ENCODE measurements at regions not wholly inside any gene's neighbourhood (a gene's known extent, or its start where the extent isn't known, plus 50 kb on each side); places are given as distances from the start of the nearest gene placed in this dataset.

DNA sequence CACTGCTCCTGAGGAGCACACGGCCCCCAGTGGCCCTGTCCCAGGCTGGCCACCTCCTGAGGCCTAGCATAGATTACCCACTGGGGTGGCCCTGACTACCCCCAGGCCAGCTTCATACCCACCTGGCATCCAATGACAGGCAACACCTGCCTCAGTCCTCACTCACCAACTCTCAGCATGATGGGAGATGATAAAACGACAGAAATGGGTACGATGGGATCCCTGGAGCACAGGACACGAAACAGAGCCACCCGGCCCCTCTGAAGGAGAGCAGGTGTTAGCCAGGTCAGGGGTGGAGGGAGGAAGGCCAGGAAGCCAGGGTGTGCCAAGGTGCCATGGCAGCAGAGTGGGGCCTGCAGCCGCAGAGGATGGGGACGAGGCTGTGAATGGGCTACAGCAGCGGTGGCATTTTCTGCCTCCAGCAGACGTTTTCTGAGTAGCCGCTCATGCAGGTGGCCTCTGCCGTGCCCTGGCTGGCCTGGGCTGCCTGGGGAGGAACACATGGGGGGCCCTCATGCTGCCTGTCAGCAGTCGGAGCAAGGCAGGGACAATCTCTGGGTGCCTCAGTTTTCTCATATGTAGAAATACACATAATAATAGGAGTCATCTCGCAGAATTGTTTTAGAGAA, 50.2 kb upstream of the FGF3 start:
- POLR2A ChIA-PET, result no interaction called here
- no peak for TF ChIP-seq FOXA1 (IDR thresholded peaks at IDR 0.05)
- no peak for TF ChIP-seq BHLHE40 (IDR thresholded peaks at IDR 0.05; ENCODE audit: borderline replicate concordance)
- TF ChIP-seq ZNF384 (IDR thresholded peaks at IDR 0.05), result no peak
- TF ChIP-seq FOXM1 (IDR thresholded peaks at IDR 0.05; ENCODE audit: borderline replicate concordance), result no peak
- no peak for TF ChIP-seq NFRKB (IDR thresholded peaks at IDR 0.05)
- TF ChIP-seq ELF4 (IDR thresholded peaks at IDR 0.05), result no peak
- TF ChIP-seq L3MBTL2 (conservative IDR thresholded peaks at IDR 0.05), result no peak
- TF ChIP-seq TARDBP (IDR thresholded peaks at IDR 0.05), result no peak
- no peak for TF ChIP-seq SUZ12 (IDR thresholded peaks at IDR 0.05)
- TF ChIP-seq FOXK2 (IDR thresholded peaks at IDR 0.05), result no peak
- TF ChIP-seq LEF1 (IDR thresholded peaks at IDR 0.05; ENCODE audit: borderline replicate concordance), result no peak
- TF ChIP-seq, protein P1, sequence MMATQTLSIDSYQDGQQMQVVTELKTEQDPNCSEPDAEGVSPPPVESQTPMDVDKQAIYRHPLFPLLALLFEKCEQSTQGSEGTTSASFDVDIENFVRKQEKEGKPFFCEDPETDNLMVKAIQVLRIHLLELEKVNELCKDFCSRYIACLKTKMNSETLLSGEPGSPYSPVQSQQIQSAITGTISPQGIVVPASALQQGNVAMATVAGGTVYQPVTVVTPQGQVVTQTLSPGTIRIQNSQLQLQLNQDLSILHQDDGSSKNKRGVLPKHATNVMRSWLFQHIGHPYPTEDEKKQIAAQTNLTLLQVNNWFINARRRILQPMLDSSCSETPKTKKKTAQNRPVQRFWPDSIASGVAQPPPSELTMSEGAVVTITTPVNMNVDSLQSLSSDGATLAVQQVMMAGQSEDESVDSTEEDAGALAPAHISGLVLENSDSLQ (IDR thresholded peaks at IDR 0.05), result no peak
- DNase-seq (ENCODE audit: extremely low spot score), result no peak
- CTCF ChIA-PET, result interaction anchor here (1.7 kb wide), 1 partner anchor 13 kb away, joined by 5 read pairs; no protein-coding TSS in a partner anchor

DNA sequence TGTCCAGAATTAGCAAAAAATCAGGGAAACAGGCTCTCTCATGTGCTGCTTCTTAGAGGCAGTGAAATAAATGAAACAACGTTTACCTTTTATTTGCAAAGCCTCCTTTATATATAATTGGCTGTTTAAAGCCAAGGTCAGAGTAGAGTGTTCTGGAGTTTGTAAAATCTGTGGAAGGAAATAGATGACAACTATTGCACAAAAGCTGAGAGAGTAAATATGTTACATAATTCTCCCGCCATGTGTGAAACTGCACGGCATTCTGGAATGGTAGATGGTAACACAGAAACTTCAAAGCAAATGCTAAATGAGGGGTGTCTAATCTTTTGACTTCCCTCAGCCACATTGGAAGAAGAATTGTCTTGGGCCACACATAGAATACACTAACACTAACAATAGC, 51.5 kb upstream of the FGF3 start:
- TF ChIP-seq FOXK2 (IDR thresholded peaks at IDR 0.05), result no peak
- TF ChIP-seq SP1 (IDR thresholded peaks at IDR 0.05), result no peak
- no peak for TF ChIP-seq ELF4 (IDR thresholded peaks at IDR 0.05)
- TF ChIP-seq FOXA1 (IDR thresholded peaks at IDR 0.05), result no peak
- no peak for TF ChIP-seq ARNT (IDR thresholded peaks at IDR 0.05)
- TF ChIP-seq L3MBTL2 (conservative IDR thresholded peaks at IDR 0.05), result no peak
- TF ChIP-seq CTBP1 (IDR thresholded peaks at IDR 0.05; ENCODE audit: borderline replicate concordance), result no peak
- TF ChIP-seq BHLHE40 (IDR thresholded peaks at IDR 0.05; ENCODE audit: borderline replicate concordance), result no peak
- no peak for TF ChIP-seq NFRKB (IDR thresholded peaks at IDR 0.05)
- no peak for TF ChIP-seq TARDBP (IDR thresholded peaks at IDR 0.05)
- TF ChIP-seq FOXM1 (IDR thresholded peaks at IDR 0.05; ENCODE audit: borderline replicate concordance), result no peak
- TF ChIP-seq SUZ12 (IDR thresholded peaks at IDR 0.05), result no peak
- TF ChIP-seq, protein P1 (IDR thresholded peaks at IDR 0.05), result no peak
- TF ChIP-seq ZNF384 (IDR thresholded peaks at IDR 0.05), result no peak
- TF ChIP-seq HDGF (IDR thresholded peaks at IDR 0.05; ENCODE audit: borderline replicate concordance), result no peak
- TF ChIP-seq LEF1 (IDR thresholded peaks at IDR 0.05; ENCODE audit: borderline replicate concordance), result no peak

DNA sequence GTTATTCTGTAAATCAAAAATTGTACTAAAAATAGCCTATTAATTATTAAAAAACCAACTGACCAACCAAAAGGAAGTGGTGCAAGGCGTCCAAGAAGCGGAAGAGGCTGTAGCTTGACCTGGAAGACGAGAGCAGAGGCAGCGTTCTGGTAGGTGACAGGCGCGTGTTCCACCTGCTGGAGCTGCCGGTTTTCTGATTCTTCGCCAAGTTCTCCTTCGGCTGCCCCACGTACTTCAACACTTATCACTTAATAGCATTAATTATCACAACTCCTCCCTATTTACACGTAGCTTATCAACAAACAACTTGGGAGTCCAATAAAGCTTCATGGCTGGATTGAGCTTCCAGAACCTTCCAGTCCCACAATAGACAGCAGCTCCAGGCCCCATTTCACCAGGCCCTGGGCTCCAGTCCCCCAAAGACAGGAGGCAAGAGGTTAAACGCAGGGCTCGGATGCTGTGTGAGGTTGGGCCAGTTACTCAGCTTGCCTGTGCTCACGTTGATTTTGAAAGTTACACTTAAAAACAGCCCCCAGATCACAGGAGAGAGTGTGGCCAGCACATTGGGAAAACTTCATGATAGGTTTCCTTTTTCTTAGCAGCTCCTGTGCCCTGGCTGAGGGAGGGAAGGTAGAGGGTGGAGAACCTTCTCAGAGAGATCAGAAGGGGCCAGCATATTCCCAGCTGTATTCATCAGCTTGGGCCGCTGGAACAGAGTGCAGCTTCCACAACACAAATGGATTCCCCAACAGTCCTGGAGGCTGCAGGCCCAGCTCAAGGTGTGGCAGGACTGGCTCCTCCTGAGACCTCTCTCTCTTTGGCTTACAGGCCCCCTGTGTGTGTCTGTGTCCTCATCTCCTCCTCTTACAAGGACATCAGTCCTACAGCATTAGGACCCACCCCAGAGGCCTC, 54.2 kb upstream of the FGF3 start:
- no peak for DNase-seq (ENCODE audit: extremely low spot score)
- no peak for TF ChIP-seq FOXM1 (IDR thresholded peaks at IDR 0.05; ENCODE audit: borderline replicate concordance)
- CTCF ChIA-PET, result interaction anchor here (0.8 to 1.2 kb wide), 2 partner anchors 10 to 11 kb away, joined by 4 read pairs; no protein-coding TSS in a partner anchor
- POLR2A ChIA-PET, result no interaction called here

More for the DNA sequence above, 51.5 kb upstream of the FGF3 start:
- ChIA-PET CTCF (interaction anchor here (1.7 kb wide), 1 partner anchor 12 kb away, joined by 5 read pairs; no protein-coding TSS in a partner anchor), POLR2A (no interaction called here)
- no peak for DNase-seq (ENCODE audit: extremely low spot score)

DNA sequence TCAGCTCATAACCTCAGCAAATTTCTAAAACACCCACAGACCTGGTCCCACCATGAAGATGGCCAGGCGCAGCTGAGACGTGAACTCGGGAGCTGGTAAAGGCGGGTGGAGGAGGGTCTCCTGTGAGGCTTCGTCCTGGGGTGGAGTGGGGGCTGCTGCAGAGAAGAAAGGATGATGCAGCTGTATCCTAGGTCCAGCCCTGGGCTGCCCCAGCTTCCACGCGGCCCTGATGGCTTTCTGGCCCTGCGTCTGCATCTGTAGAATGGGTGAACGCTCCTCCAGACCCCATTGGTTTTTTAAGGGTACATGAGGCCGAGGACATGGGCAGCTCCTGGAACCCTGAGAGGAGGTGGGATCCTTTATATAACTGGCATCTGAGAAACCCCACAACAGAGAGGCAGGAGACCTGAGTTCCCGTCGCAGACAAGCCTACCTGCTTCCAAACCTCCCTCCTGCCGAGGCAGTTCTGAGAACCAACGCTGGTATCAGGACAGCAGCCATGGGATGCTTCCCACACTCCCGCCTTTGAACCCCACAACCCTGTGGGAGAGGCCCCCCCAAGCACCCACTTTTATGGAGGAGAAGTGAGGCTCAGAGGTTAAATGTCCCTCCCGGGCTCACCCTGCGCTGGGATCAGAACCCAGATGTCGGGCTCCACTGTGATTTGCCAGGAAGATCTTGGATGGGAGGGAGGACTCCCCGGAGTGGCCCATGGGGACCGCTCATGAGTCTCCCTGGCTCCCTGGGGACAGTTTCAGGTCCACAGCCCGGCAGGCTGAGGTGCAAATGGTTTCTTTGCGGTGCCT, 55.2 kb upstream of the FGF3 start:
- TF ChIP-seq HDGF (IDR thresholded peaks at IDR 0.05; ENCODE audit: borderline replicate concordance), result no peak
- TF ChIP-seq ELF4 (IDR thresholded peaks at IDR 0.05), result no peak
- TF ChIP-seq, protein P1 (IDR thresholded peaks at IDR 0.05), result no peak
- POLR2A ChIA-PET, result no interaction called here
- CTCF ChIA-PET, result interaction anchor here (0.8 to 1.2 kb wide), 2 partner anchors 9 to 12 kb away, joined by 4 read pairs; no protein-coding TSS in a partner anchor
- no peak for DNase-seq (ENCODE audit: extremely low spot score)

DNA sequence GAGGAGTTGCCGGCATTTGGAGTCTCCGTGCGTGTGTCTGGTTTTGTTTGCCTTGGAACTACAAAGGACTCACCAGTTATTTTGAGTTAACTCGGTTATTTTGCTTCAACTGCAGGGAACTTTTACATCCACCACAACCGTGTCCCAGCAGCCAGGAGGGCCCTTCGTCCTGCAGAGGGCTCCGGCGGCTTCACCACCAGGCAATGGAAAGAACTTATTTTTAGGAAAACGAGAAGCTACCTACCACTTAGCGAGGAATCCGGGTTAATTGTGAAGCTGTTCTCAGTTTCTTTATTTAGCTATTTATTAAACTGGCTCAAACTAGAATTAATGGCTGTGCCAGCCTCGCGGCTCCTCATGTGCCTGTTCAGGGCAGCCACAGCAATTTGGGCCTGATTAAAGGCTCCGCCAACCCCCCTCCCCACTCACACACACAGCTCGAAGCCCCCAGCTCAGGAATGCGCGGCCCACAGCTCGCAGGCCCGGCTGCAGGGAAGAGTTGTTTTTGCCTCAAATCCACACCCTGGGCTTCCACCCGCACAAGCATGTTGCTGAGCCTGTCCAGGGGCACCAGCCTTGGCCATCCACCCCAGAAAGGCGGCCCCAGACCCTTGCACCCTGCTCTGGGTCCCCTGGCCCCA, 55.9 kb upstream of the FGF3 start:
- TF ChIP-seq CTBP1 (IDR thresholded peaks at IDR 0.05; ENCODE audit: borderline replicate concordance) (no peak), FOXK2 (IDR thresholded peaks at IDR 0.05) (no peak), NFRKB (IDR thresholded peaks at IDR 0.05) (no peak), BHLHE40 (IDR thresholded peaks at IDR 0.05; ENCODE audit: borderline replicate concordance) (no peak), ARNT (IDR thresholded peaks at IDR 0.05) (no peak), SUZ12 (IDR thresholded peaks at IDR 0.05) (no peak), SP1 (IDR thresholded peaks at IDR 0.05) (no peak), LEF1 (IDR thresholded peaks at IDR 0.05; ENCODE audit: borderline replicate concordance) (no peak), FOXM1 (IDR thresholded peaks at IDR 0.05; ENCODE audit: borderline replicate concordance) (no peak), HDGF (IDR thresholded peaks at IDR 0.05; ENCODE audit: borderline replicate concordance) (no peak), ZNF384 (IDR thresholded peaks at IDR 0.05) (no peak), FOXA1 (IDR thresholded peaks at IDR 0.05) (no peak)
- TF ChIP-seq, protein P1 (IDR thresholded peaks at IDR 0.05), result no peak
- no peak for DNase-seq (ENCODE audit: extremely low spot score)
- CTCF ChIA-PET, result interaction anchor here (0.8 kb wide), 1 partner anchor 14 kb away, joined by 3 read pairs; no protein-coding TSS in a partner anchor

More for the DNA sequence above, 55.9 kb upstream of the FGF3 start:
- POLR2A ChIA-PET, result no interaction called here
